Fibroblast of lung (primary cell): ENCODE measurements at regions not wholly inside any gene's neighbourhood (a gene's known extent, or its start where the extent isn't known, plus 50 kb on each side); places are given as distances from the start of the nearest gene placed in this dataset.

ENCODE experiments used
- CTCF ChIP-seq, 2 donors: IDR thresholded peaks in 1 of 2; conservative IDR thresholded peaks in 1 of 2; 1 replicate in 1 of 2; 2 replicates in 1 of 2; pipeline ENCODE4 v1.5.1; 2011 to 2012; ENCODE audit warnings: low read length in 2 of 2, control low read depth in 1 of 2, inconsistent platforms in 1 of 2, low read depth in 1 of 2, mild to moderate bottlenecking in 1 of 2
- EZH2 ChIP-seq: IDR thresholded peaks from 2 replicates; pipeline ENCODE4 v1.5.1; 2012; ENCODE audit warnings: low read length, control low read depth, mild to moderate bottlenecking; ENCODE audit errors: missing control alignments

GRCh38 chr11:45501392-45502225 lies 163.8 kb downstream of the CHST1 start:
- TF ChIP-seq CTCF (conservative IDR thresholded peaks at IDR 0.05 in 1 of 2, IDR thresholded peaks at IDR 0.05 in 1 of 2; ENCODE audit: low read depth in 1 of 2, low read length in 2 of 2) (no peak), EZH2 (no peak)
